Superior temporal gyrus (tissue), 1 donor: ENCODE measurements at regions not wholly inside any gene's neighbourhood (a gene's known extent, or its start where the extent isn't known, plus 50 kb on each side); places are given as distances from the start of the nearest gene placed in this dataset.

Source experiments
- DNase-seq: peaks from one replicate; pipeline ENCODE4 v3.0.0-alpha.2; 2016; ENCODE audit errors: extremely low spot score

DNA sequence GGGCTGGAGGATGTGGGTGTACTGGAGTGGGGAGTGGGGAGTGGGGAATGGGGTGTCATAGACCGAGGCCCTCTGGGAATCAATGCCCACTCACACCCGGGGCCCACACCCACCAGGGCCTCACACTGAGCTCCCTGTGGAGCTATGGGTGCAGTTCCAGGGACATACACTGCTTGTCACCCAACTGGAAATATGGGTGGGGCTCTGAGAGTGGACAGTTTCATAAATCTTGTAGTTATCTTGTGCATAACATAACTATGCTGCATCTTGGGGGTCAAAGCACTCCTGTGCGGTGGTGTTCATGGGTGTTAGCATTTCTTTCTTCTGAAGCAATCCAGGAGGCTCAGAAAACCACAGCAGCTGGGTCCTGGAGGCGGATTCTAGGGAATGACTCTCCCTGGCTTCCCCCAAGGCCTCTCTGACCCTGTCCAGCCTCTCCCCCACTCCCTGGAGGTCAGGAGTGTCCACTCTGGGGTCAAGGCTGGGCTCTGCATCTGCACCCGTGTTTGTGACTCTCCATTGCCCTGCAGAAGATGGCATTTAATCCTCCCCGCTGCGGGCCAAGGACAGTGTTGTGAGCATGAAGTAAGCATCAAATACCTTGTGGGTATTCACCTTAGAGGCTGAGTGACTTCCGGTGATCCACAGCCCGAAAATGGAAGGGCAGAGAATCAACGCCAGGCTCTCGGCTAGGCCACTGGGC lies 172.5 kb downstream of the CTTN start:
- DNase-seq, result no peak

- DNase-seq, result no peak
These were observed 174.6 kb downstream of the CTTN start for GRCh38 chr11:70572974-70573260.

DNA sequence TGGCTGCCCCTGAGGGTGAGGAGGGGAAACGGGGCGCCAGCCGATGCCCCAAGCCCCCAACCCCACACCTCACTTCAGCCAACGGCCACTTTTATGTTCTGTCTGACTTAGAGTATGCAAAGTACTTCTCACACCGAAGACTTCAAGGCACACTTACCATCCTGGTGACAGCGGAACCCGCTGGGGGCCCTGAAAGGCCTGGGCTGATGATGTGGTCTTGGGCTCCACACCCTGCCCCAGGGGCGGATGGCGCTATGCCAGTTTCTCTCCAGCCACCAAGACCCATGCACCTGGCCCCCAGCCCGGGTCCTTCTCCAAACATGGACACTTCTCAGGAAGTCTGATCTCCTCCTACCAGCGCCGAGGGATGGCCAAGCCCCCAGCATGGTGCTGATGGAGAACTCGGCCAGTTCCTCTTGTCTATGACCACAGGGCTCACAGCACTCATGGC lies 175.4 kb downstream of the CTTN start:
- no peak for DNase-seq

DNA sequence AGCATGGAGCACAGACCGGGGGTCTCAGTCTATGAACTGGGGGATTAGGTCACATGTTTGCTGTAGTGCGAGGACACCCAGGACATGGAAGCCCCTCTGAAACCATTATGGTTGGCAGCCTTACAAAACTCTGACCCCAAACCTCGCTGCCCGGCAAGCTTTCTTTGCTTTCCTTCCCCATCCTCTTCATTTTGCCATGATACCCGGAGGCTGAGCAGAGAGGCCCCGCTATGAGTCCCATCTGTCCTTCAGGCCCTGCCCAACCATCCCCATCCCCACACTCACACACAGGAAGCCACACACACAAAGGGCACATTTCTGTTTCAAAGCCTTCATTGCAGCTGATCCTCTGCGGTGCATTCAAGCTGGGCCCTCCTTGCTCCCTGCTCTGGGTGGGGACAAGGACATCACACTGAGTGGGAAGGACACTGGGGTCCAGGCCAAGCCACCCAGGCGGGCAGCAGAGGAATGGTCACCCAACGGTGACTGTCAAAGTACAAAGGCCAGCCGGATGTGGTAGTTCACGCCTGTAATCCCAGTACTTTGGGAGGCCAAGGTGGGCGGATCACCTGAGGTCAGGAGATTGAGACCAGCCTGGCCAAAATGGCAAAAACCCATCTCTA lies 176.5 kb downstream of the CTTN start:
- DNase-seq, result no peak

GRCh38 chr11:70575396-70576060 lies 177.2 kb downstream of the CTTN start:
- no peak for DNase-seq

- no peak for DNase-seq
These were observed 178.9 kb downstream of the CTTN start for GRCh38 chr11:70577258-70577603.

DNA sequence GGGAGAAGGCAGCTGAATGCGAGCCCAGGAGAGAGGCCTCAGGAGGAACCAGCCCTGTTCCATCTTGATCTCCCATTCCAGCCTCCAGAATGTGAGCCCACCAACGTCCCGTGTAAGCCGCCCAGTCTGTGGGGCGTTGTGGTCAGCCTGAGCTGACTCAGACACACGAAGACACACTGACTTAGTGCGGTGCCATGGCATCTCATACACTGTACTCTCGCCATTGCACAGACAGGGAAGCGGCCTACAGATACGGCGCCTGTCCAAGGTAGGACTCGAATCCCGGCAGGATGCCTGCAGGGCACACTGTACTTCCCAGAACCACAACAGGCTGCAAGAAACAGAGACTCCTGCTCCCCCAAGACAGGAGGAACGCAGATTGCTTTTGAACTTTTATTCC lies 179.6 kb downstream of the CTTN start:
- peak; percentile 33 for DNase-seq

DNA sequence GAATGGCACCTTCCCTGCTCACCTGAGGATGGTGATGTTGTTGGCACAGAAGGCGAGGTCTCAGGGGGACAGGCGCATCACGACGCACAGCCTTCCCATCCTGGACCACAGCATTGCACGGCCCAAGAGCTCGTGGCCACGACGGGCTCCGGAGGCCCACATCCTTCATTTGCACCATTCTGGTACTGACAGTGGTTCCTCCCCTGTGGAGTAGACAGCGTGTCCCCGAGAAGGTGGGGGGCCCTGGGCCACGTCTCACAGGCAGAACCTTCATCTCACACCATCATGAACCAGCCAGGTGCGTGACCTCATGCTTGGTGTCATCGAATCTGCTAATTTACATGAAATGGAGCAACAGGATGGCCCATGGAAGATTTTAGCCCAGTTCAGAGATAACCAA lies 180.0 kb downstream of the CTTN start:
- DNase-seq, result no peak

GRCh38 chr11:70578831-70579230 lies 180.5 kb downstream of the CTTN start:
- no peak for DNase-seq

DNA sequence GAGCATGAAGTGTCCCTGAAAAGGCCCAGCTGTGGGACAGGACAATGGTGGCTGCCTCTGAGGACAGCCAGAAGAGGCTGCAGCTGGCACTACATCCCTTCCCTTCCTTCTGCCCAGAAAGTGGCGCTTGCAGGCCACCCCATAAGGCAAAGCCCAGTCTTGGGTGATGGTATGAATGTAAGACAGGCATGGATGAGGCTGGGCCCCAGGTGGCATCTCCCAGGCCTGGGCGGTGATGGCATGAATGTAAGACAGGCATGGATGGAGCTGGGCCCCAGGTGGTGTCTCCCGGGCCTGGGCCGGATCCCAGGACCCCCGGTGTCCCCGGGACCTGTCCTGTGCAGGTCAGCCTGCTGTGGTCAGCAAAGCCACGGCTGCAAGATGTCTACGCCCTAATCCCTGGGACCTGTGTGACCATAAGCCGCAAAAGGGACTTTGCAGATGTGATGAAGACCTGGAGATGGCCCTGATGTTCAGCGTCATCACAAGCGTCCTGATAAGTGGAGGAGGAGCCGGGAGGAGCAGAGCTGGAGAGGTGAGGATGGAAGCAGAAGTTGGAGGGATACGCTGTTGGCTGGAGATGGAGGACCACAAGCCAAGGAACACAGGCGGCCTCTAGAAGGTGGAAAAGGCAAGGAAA lies 181.1 kb downstream of the CTTN start:
- DNase-seq, result no peak

DNA sequence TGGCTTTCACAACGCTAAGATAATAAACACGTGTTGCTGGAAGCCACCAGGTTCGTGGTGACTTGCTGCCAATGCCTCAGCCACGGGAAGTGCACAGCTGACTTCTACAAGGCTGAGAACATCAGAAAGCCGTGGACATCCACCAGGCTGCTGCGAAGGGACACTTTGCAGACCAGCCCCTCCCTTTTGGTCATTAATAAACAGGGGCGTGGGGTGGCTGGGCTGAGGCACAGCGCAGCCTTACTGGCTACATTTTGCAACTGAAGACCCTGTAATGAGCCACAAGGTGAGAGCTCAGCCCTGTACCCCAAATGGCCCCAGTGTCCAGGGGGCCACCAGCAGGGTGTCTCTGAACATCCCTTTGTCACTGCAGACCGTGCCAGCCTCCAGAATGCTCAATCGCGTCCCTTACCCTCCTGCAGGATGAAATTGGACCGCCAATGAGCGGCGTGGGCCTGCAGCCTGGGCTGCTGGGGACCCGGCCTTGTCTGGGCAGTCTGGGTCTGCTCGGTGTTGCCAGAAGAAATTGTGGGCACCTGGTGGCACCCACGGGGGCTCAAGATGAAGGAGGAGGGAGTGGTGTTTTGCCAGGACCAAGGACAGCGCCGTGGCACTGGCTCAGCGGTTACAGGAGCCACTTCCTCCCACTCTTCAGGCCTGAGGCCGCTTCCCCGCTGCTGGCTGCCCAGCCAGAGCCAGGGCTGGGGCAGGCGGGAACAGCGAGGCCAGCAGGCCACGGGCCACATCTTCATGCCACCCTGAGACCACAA lies 181.9 kb downstream of the CTTN start:
- no peak for DNase-seq

DNA sequence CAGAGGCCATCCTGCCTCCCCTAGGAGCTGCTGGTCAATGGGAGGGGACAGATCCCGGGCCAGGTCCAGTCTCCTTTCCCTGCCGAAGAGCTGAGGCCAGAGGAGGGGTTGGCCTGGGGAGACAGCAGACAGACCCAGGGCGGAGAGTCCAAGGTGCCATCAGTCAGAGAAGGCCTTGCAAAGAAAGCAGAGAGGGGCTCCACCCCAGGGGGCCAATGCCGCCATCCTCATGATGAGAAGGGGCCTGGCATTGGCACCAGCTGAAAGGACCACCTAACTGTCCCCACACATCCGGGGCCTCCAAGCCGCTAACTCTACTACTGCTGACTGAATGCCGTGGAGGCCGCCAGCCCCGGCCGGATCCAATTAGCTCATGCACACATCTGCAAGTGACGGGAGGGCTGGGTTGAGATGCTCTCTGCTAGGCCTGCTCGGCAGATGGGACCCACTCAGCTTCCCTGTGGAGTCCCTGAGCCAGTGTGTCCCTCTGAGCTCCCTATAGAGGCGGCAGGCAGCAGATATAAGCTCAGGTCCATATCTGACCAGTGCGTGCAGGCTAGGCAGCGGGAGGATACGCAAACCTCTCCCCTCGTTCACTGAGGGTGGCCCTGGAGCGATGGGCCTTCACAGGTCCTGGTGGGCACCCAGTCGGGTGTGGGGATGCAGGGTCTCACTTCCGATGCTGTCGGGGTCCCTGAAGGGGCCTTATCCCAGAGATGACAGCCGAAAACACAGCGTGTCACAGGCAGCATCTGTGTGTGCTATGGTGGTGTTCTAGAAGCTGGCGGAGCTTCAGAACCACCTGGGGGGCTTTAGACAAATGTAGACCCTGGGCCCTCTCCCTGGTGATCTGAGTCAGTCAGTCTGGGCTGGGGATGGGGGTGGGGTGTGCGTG lies 183.9 kb downstream of the CTTN start:
- no peak for DNase-seq

DNA sequence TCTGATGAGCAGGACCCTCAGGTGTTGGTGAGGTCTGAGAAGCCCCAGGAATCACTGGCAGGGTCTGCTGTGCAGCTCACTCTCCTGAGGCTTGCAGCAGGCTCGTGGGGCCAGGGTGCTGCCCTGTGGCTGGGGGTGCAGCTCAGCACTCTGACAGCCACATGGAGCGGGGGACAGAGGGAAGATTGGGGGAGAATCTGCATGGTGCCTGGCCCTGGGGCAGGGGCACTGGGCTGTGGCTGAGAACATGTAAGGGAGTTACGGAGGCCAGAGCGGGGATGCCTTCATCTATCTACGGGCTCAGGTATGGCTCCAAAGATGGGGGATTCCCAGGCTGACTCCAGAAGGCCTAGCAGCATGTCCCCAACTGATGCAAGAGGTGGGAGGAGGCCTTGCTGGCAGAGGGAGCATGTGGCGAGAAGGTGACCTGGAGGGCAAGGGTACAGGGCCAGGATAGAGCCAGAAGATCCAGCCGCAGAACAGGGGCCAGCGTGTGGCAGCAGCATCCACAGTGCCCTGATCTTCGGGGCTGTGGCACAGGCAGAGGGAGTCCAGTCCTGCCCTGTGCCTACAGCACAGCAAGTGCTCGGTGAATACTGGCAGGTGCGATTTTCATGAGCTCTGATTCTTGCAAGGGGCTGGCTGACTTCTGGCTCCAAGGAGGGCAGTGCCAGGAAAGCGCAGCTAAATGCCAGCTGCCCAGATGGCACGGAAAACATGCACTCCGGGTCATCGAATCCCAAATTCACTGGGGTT lies 184.7 kb downstream of the CTTN start:
- DNase-seq, result no peak

- no peak for DNase-seq
These were observed 185.5 kb downstream of the CTTN start for GRCh38 chr11:70583781-70584218.

GRCh38 chr11:70584498-70585235 lies 186.3 kb downstream of the CTTN start:
- DNase-seq, result no peak

- no peak for DNase-seq
These were observed 186.9 kb downstream of the CTTN start for GRCh38 chr11:70585236-70585545.

DNA sequence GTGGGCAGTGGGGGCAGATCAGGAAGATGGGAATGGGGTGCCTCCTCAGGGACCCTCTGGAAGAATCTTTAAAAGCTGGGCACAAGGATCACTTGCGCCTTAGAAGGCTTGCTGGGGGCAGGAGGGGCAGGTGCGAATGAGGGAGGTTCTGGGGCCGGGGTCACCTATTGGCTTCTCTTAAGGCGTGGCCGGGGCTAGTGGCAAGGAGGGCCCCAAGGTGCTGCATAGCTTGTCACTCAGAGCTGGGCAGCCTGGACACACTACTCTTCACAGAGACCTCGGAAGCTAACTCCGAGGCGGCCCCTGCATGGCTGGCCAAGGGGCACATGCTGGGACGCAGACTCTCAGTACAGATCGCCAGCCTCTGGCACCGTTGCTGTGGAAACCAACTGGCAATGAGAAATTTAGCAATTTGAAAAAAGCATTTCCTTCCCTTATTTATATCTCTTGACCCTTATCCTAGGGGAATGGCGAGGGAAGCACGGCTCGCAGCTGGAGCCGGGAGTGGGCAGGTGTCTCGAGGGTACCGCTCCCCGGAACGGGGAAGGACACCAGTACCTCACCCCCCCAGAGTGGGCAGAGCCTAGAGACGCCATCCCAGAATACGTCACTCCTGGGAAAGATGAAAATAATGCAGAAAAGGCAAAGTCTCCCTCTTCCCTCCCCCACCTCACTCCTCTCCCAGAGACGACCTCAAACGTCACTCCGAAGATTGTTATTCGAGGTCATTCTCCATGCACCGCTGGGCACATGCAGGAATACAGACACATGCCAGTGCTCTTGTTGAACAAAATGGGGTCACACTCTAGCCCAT lies 188.1 kb downstream of the CTTN start:
- DNase-seq, result no peak

GRCh38 chr11:70587075-70587389 lies 188.7 kb downstream of the CTTN start:
- DNase-seq, result no peak

GRCh38 chr11:70590356-70590991 lies 192.1 kb downstream of the CTTN start:
- no peak for DNase-seq
